DMS153 (cell line): ENCODE measurements at regions not wholly inside any gene's neighbourhood (a gene's known extent, or its start where the extent isn't known, plus 50 kb on each side); places are given as distances from the start of the nearest gene placed in this dataset.
"Not testable (repeated sequence)": the region's sequence is repeated elsewhere in the genome, so short reads cannot be mapped to it uniquely, and the experiment has no call there.

Experiments
- DNase-seq: peaks from one replicate; lab custom pipeline; 2025; lab: John Stamatoyannopoulos, UW

DNA sequence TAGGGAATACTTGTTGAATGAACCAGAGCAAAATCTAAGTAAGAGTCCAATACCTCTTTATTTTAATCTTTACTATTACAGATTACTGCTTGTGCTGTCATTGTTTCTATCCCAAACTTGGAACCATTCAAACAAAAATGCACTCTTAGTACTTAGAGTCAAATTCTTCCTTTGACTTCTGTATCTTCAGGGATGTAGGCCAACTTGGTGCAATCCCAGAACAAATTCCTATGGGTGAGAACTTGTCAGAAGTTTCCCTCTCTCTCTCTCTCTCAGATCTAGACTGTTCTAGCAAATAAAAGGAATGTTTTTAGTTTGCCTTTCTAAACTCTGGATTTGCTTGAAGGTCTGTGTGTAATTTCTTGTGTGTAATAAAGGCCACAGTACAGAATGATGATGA, 329.0 kb upstream of the TMTC4 start:
- DNase-seq = no peak

DNA sequence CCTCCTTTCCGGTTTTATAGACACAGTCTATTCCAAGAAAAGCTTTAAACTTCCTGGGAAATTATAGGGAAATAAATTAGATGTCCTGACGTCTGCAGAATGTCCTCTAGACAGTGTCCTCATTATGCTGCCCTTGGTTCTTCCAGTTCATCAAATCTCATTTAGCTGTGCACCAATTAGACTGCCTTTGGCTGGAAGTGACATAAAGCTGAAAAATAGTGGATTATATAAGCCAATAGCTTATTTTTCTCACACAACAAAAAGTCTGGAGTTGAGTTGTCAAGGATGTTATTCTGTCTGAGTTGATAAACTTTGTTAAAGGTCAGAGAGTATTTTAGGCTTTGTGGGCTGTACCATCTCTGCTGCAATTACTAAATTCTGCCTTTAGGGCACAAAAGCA, 314.8 kb upstream of the TMTC4 start:
- no peak for DNase-seq

DNA sequence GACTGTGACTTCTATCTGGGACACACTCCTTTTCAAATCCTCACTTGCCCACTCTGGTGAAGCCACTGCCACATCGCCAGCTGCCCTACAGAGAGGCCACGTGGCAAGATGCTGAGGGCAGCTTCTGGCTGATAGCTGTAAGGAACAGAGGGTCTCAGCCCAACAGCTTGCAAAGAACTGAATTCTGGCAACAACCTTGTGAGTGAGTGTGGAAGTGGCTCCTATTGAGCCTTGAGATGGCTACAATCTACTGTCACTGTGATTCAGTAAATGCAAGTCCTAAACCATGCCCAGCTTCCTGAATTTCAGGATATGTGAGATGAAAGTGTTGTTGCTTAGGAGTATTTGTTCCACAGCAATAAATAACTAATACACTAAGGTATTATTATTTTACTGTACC, 314.3 kb upstream of the TMTC4 start:
- no peak for DNase-seq

DNA sequence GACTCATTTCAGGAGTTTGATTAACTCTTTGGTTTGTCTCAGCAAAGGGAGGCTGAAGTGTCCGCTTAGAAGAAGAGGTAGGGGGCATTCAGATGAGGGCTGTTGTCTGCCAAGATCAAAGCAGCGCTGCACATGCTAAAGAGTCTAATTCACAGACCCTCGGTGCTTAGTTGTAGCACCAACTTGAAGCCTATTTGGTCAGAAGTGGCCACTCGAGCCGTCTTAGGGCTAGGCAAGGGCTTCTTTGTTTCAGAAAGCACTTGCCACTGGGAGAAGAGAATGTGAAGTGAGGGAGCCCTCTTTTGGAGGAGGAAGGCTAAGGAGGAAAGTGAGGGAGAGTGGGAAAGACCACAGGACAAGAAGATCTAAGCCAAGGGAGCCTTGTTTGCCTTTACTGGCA, 313.4 kb upstream of the TMTC4 start:
- no peak for DNase-seq

DNA sequence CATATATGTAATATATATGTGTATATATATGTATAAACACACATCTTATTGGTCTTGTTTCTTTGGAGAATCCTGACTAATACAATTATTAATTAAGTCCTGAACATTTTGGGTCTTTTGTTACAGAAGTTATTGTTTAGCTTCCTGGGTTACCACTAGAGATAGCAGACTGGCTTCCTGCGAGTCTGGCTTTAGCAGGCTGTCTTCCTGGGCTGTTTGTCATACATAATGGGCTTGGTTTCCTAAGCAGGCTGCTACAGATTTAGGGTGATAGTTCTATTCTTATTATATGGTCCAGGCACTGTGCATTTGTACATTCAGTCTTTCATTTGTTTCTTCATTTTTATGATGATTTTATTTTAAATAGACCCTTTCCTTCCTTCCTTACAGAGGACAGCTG, 312.0 kb upstream of the TMTC4 start:
- no peak for DNase-seq

DNA sequence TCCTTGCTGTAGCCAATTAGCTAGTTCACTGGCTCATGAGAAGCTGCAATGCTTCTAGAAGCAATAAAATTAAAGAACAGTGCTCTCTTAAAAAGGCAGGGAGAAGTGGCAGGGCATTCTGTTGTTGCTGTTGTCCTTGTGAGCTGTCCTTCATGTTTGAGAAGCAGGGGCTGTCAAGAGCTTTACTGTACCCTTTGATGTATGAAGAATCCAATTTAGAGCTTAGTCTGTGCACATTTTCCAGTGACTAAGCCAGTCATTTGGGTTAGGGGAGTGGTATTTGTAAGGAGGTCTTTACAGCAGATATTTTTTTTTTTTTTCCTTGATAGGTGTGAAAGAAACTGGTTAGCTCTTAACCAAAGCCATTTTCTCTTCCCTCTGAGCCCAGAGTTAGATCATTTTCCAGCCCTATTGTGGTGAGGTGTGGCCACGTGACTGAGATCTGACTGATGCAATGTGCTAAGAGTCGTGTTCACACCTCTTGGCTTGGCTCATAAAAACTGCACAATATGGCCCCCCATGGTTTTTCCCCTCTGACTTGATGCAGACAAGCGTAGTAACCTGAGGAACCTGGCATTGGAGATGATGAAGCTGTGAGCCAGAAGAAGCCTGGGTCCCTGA, 309.6 kb upstream of the TMTC4 start:
- DNase-seq = no peak

DNA sequence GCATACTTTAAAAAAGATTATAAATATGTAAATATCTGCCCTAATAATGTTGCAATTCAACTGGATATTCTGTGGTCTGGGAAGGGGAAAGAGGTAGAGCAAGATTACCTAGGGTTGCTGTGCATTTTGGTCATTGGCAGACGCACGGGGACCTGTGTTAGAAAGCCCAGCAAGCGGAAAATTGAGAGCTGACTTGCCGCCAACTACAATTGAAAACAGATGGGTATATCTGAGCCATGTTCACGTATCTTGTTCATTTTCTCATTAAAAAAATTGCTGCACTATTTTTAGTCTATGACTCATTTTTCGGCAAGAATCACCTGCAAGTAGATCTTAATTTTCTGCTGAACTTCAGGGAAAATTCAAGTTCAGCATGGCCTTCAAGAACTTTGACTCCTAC, 308.5 kb upstream of the TMTC4 start:
- no peak for DNase-seq

DNA sequence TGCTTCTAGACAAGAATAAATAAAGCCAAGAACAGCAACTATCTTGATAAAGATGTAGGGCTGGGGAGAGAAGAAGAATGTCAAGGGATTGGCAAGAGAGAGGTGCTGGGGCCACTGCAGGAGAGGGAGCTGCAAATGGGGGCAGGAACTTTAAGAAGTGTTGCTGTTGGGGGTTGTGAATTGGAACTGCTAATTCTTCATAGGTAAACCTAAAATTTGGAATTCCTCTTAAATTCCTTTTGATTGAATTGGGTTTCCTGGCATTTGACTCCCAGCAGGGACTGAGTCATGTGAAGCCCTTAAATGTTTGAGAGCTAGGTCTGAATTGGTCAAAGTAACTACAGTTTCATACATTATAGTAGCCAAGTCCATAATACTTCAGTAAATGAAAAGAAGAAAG, 305.6 kb upstream of the TMTC4 start:
- no peak for DNase-seq

DNA sequence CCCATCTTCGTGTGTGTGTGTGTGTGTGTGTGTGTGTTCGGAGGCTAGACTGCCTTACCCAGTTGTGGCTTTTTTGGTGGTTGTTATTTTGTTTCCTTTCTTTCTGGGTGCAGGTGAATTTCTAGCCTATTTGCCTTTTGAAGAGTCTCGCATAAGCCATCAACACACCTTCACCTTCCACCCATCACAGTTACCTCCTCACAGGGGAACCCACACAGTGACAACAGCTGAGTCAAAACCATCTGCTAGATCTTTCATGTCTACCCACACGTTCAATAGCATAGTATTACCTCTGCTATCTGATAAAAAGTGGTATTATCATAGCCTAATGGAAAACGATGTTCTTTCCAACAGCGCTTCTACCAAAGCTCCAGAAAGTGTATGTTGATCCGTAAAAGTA, 303.2 kb upstream of the TMTC4 start:
- DNase-seq = no peak

DNA sequence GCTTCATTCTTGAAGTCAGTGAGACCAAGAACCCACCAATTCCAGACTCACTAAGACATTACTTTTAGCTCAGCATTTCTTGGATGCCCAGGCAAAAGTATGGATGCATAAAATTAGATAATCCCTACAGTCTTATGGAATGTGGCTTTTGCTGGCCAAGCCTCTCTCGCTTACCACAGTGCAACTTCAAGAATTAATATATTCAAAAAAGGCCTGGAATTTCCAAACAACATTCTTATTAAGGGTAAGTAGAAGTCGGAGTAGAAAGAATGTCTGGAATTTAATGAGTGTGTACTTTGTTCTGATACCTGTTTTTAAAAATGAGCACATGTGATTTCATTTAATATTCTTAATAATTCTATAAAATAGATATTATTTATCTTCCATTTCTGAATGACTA, 302.4 kb upstream of the TMTC4 start:
- DNase-seq = no peak

DNA sequence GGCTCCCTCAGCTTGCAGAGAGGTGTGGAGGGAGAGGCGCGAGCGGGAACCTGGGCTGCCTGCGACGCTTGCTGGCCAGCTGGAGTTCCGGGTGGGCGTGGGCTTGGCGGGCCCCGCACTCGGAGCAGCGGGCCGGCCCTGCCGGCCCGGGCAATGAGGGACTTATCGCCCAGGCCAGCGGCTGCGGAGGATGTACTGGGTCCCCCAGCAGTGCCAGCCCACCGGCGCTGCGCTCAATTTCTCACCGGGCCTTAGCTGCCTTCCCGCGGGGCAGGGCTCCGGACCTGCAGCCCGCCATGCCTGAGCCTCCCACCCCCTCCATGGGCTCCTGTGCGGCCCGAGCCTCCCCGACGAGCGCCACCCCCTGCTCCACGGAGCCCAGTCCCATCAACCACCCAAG, 301.1 kb upstream of the TMTC4 start:
- not testable (repeated sequence) for DNase-seq

DNA sequence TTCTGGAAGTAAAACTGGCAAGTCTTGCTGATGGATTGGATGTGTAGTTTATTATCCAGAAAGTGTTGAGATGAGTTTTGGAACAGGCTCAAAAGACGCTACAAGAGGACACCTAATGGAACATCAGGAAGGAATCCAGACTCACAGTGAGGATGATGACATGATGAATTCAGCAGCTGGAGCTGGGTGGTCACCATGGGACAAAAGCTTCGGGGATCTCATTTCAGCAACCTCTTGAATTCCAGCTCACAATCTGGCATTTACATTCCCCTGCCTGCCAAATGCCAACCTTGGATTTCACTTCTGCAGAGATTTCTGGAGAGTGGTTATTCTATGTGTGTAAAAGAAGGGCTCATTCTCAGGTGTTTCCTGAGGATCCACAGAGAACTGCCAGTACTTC, 288.0 kb upstream of the TMTC4 start:
- DNase-seq = no peak

DNA sequence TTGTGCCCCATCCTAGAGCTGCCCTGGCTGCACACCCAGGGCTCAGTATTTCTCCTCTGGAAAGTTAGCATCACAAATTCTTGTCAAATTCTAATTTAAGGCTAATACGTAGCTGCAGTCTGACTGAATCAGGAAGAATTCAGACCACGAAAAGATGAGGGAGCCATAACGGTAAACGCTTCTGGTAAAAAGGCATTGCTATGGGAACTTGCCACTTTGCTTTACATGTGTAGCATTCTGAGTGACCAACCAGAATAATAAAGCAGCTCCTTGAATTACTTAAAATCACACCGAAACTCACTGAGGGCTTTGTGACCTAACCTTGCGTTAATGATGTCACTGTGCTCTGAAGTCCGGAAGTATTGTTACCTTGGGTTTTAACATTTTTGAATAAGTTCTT, 286.6 kb upstream of the TMTC4 start:
- no peak for DNase-seq

DNA sequence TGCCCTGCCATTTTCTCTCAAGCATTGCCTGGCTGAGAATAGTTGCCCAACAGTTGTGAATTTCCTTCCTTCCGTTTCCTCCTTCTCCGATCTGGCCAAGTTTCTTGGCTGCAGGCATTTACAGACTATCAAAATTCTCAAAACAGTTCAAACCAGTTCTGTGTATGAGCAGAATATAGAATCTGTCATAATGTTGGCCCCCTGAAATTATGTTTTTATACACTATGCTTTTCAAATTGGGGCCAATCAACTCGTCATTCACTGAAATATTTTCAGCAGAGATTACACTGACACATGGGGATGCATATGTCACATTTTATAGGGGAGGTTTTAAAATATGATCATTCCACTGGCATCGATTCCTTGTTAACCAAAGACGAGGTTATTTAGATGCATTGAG, 284.2 kb upstream of the TMTC4 start:
- no peak for DNase-seq

DNA sequence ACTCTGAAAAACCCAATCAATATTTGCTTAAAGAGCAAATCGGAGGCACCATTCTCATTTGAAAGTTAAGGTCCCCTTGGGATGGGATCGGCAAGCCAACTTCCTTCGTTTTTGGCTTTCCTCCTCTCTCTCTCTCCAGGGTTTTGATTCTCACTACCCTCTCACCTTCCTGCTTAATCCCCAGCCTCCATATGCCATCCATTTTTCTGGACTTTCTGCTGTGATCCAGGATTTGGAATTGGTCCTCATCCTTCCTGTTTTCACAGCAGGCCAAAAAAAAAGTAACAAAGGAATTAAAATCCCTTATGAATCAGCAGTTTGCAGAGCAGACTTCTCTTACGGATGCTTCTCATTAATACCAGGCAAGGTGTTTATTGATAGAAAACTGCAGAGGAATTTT, 283.1 kb upstream of the TMTC4 start:
- DNase-seq = no peak

DNA sequence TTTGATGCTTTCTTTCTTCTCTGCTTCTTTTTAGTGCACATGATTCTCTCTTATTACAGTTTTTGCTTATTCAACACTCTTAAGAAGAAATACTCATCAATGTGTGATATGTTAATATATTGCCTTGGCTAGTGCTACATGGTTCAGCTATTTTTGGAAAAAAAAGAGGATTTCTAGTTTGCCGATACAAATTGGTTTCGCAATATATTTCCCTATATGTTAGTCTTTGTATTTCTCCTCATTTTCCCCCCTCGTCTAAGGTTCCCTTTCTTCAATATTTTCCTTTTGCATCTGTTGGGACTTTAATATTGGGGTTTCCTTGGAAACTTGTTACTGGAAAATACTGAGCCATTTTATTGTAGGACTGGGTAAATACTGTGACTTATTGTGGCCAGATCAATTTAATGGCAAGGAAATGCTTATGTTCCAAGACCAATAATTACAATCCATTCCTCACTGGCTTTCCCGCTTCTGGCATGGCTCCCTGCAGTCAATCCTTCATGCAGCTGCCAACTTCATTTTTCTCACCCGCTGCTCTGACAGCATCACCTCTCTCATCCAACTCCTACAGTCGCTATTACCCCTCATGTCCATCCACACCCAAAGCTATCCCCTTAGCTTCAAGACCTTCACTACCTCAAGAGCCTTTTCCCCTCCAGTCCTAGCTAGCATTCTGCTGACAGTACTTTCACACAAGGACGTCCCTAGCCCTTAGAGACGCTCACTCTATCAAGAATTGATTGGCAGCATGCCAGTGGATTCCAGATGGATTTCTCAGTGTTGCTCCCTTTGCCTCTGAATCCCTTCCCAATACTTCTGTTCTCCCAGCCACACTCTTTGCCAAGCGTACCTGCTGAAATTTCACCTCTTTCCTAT, 280.1 kb upstream of the TMTC4 start:
- DNase-seq = no peak

DNA sequence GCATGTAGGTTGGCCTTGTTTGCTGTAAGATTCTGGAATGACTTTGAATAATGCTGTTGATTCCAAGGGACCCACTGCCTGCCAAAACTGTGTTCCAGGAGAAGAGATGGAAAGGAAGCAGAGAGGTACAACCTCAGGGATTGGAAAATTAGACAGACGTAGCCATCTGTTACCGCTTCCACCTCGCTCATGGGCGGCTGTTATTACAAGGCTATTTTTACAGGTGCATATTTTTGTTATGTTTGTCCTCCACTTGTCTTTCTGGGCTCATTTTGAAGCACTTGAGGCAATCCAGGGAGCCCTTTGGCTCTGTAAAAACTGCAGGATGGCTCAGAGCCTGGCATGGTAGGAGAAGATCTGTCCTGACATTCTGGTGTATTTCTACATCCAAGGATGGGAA, 276.4 kb upstream of the TMTC4 start:
- DNase-seq = no peak

DNA sequence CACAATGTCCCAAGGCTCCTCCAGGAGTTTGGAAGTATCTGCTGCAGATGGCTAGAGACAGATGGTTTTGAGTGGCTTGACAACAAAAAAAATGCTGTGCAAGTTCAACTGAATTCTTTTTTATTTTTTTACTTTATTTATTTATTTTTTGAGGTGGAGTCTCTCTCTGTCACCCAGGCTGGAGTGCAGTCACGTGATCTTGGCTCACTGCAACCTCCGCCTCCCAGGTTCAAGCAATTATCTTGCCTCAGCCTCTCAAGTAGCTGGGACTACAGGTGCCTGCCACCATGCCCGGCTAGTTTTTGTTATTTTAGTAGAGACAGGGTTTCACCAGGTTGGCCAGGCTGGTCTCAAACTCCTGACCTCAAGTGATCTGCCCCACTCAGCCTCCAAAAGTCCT, 274.3 kb upstream of the TMTC4 start:
- not testable (repeated sequence) for DNase-seq

DNA sequence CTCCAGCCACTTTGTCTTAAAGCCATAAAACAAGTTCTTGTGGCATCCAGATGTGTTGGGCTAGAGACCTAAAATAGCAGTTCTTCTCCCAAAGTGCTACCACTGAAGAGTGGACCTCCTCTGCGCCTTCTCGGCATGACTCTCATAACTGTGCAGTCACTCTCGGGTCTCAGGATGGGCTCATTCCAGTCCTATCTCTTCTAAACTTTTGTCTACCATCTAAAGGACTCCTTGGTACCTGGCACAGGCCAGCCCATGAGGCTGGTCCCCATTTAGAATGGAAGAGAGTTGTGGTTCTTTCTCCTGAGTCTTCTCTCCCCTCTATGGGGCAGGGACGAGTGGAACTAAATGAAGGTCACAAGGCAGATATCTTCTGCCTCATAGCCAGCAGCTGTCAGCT, 272.0 kb upstream of the TMTC4 start:
- DNase-seq = no peak

DNA sequence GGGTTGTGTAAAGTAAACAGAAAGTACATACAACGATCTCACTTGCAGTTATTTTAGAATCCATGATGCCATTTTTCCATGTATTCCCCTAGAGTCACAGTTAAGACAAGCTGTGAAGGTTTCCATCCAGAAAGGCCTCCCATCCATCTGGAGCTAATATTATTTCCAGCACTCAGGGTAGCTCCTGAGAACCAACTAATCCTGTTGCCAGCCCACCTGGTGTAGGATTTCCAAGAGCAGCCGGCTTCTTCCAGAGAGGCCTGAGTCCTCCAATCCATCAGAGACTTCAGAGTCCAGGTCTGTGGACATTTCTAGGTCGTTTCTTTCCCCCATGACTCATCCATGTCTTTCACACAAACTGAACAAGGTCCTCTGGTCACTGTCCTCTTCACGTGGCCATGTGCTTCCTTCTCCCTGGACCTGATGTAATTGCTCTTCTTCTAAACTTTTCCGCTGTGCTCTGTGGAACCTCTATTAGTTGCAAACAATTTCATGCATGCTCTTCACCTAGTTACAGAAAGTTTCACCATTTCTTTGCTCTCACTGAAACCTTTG, 270.3 kb upstream of the TMTC4 start:
- DNase-seq = no peak

DNA sequence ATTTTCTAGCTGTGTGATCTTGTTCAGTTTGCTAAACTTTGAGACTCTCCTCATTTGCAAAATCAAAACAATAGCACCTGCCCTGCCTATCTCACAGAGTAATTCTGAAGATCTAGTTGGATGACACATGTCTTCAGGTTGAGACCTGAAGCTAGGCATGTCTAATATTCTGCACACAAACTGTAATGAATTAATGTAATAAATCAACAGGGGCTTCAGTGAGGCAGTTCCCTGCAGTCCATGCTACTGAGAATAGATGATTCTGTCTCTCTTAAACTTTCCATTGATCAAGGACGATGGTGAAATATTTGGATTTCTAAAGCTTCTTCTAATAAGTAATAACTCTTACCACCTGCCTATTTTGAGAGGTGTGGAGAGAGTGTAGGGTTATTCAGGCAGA, 268.1 kb upstream of the TMTC4 start:
- DNase-seq = no peak

DNA sequence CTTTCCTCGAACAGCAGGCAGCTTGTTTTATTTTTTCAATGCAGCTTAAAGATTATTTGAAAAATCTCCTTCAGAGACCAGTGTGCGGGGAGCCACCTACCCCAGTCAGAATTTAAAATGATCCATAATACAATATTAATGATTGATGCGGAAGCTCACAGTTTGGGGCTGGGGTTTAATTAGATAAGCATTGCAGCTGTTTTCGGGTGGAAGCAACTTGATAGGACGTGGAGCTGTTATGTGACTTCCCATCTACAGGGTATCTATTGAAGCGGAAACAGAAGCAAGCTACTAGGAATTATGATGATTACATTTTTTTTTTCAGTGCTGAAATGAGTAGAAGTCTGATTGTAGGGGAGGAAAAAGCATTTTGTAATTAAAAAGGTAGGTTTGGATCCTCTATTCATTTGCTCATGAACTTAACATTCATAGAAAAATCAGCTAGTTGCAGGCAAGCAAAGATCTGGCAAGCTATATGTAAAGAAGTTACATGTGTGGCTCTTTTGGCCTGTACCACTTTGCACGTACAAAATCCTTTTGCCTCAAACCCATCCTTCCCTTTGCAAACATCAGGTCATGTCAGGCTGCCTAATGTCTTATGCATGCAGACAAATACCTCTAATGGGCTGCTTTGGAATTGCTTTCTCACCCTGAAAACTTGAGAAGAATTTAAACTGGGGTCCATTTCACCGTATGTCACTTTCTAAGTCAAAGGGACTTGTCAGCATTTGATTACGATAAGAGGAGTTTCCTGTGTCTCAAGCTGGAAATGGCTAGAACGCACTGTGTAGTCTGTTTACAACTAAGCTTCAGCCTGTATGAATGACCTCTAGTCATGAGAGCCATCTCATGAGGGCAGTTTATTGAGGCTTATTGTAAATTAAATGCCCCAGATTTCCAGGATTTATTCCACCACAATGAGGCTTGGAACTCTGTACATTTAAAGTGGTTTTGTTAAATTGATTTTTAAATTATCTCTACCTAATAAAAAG, 267.1 kb upstream of the TMTC4 start:
- no peak for DNase-seq
